ENCODE measurements at regions not wholly inside any gene's neighbourhood (a gene's known extent, or its start where the extent isn't known, plus 50 kb on each side); places are given as distances from the start of the nearest gene placed in this dataset.

DNA sequence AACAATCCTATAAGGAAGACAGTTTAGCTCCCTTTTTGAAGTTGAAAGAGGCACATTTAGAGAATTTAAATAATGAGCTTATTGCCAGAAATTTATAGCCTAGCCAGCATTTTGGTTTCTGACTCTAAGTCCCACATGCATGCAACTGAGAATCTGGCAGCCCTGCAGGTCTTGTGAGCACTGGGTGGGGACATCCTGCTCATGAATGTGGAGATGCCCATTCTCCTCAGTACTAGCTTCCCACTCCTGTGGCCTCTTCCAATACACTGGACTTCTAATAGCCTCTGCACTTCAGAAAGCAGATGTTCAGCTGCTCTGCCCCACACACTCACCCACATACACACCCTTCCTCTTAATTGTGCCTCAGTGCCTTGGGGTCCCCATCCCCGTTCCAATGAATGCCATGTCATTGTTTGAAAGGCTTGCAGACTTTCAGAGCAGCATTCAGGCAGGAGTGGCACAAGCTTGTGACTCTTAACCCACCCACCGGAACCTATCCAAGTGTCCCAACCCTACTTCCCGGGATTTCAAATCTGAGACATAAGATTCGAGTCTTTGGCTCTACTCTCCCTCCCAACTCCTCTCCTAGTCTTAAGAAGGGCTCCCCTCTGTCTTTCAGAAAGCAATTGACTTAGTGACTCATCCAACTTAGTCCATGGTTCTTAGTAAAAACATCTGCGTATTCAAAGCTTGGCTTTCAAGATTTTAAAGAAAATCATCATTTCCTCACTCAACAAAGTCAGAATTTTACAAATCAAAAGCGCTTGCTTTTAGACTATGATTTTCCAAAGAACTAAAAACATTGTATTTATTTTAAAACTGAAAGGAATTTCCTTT is 80.0 kb upstream of the FREM2 start:
- Histone ChIP-seq H3K36me3 (no peaks in the 10 kb centered on the region), H3K27ac (no peak overlapping the region), H3K9me3 (no peaks in the 10 kb centered on the region), H3K4me3 (no peak overlapping the region), H3K4me1 (no peaks in the 10 kb centered on the region), H3K27me3 (no peaks in the 10 kb centered on the region)
- 89 to 91% methylated on average over 6 of the region's 6 CpGs for WGBS, 2 donors
- ATAC-seq (ENCODE audit: low FRiP score in 2 of 2): no peak
- DNase-seq: no peak
- TF ChIP-seq POLR2AphosphoS5 (IDR thresholded peaks at IDR 0.05) (no peak), POLR2A (IDR thresholded peaks at IDR 0.05) (no peak), EP300 (IDR thresholded peaks at IDR 0.05) (no peak)
- TF ChIP-seq, protein P1, sequence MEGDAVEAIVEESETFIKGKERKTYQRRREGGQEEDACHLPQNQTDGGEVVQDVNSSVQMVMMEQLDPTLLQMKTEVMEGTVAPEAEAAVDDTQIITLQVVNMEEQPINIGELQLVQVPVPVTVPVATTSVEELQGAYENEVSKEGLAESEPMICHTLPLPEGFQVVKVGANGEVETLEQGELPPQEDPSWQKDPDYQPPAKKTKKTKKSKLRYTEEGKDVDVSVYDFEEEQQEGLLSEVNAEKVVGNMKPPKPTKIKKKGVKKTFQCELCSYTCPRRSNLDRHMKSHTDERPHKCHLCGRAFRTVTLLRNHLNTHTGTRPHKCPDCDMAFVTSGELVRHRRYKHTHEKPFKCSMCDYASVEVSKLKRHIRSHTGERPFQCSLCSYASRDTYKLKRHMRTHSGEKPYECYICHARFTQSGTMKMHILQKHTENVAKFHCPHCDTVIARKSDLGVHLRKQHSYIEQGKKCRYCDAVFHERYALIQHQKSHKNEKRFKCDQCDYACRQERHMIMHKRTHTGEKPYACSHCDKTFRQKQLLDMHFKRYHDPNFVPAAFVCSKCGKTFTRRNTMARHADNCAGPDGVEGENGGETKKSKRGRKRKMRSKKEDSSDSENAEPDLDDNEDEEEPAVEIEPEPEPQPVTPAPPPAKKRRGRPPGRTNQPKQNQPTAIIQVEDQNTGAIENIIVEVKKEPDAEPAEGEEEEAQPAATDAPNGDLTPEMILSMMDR (IDR thresholded peaks at IDR 0.05): no peak

DNA sequence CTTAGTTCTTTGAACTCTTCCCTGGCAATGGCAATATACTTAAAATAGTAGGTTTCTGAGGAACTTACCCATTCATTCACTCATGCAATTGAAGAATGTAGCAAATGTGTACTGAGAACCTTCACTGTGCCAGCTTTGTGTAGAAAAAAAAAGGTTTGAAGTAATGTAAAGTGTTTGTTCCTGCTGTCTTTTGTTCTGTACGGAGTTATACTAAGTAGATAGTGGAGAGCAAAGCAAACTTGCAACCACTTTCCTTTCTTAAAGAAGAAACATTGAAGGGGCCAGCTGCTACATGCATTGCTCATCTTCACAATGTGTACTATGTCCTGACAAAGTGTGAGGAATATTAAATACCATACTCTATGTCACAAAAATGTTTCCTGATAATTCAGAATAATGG is 68.9 kb upstream of the FREM2 start:
- TF ChIP-seq EP300 (IDR thresholded peaks at IDR 0.05) (no peak), POLR2A (IDR thresholded peaks at IDR 0.05) (no peak), POLR2AphosphoS5 (IDR thresholded peaks at IDR 0.05) (no peak)
- TF ChIP-seq, protein P1 (IDR thresholded peaks at IDR 0.05): no peak
- H3K4me1 ChIP-seq: peaks cover 0 to 8% (median 0%) of the 10 kb centered on the region in 4 donors
- ATAC-seq (ENCODE audit: low FRiP score in 2 of 2) (no peak), DNase-seq (no peak)
- 17 to 34% methylated on average over 1 of the region's 1 CpG for WGBS, 2 donors
- no peaks in the 10 kb centered on the region for H3K36me3 ChIP-seq
- no peak overlapping the region for H3K4me3 ChIP-seq
- H3K27me3 ChIP-seq: no peaks in the 10 kb centered on the region
- H3K27ac ChIP-seq: no peak overlapping the region
- H3K9me3 ChIP-seq: no peaks in the 10 kb centered on the region

DNA sequence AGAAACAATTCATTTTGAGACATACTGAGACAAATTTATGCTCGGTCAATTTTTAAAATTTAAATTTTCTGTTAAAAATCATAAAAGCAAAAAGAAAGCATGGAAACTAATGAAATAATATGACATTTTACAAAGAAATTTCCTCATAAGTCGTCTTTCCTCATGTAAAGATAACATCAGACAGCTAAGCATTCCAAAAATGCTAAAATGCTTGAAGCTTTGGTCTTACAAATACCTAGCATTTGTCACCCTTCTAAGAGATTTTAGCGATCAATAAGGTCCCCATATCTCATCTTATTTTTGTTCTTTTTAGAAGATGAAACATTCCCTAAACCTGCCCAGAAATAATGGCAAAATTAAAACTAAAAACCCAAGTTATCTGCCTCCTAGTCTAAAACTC is 68.5 kb upstream of the FREM2 start:
- TF ChIP-seq EP300 (IDR thresholded peaks at IDR 0.05) (no peak), POLR2AphosphoS5 (IDR thresholded peaks at IDR 0.05) (no peak), POLR2A (IDR thresholded peaks at IDR 0.05) (no peak)
- TF ChIP-seq, protein P1 (IDR thresholded peaks at IDR 0.05): no peak
- H3K4me3 ChIP-seq: no peak overlapping the region
- no peaks in the 10 kb centered on the region for H3K36me3 ChIP-seq
- ATAC-seq (ENCODE audit: low FRiP score in 2 of 2): no peak
- H3K27ac ChIP-seq: no peak overlapping the region
- peaks cover 0 to 8% (median 0%) of the 10 kb centered on the region in 4 donors for H3K4me1 ChIP-seq
- DNase-seq: no peak
- H3K27me3 ChIP-seq: no peaks in the 10 kb centered on the region
- 53 to 55% methylated on average over 3 of the region's 3 CpGs for WGBS, 2 donors
- H3K9me3 ChIP-seq: no peaks in the 10 kb centered on the region

DNA sequence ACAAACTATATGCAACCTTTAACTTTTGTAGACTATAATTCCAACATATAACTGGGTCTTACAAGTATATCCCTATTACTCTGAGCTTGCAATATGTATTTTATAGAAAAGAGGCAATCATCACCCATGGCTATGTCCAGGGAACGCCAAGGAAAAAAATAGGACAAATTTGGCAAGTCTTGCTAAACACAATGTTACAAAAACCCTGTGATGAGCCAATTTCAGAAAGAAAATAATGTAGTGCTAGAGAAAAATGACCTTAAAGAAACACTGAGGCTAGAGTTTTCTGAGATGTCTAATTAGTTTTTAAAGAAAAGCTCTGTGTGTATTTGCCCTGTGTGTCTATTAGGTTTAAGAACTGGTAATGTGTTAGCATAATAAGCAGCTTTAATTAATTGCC is 68.0 kb upstream of the FREM2 start:
- ATAC-seq (ENCODE audit: low FRiP score in 2 of 2) (no peak), DNase-seq (no peak)
- TF ChIP-seq, protein P1 (IDR thresholded peaks at IDR 0.05): no peak
- no peak for TF ChIP-seq EP300 (IDR thresholded peaks at IDR 0.05)
- no peak for TF ChIP-seq POLR2A (IDR thresholded peaks at IDR 0.05)
- TF ChIP-seq POLR2AphosphoS5 (IDR thresholded peaks at IDR 0.05): no peak
- H3K9me3 ChIP-seq: no peaks in the 10 kb centered on the region
- H3K27ac ChIP-seq: no peak overlapping the region
- H3K4me3 ChIP-seq: no peak overlapping the region
- H3K36me3 ChIP-seq: no peaks in the 10 kb centered on the region
- WGBS, 2 donors: 48 to 54% methylated on average over 1 of the region's 1 CpG
- peaks cover 0 to 8% (median 0%) of the 10 kb centered on the region in 4 donors for H3K4me1 ChIP-seq
- no peaks in the 10 kb centered on the region for H3K27me3 ChIP-seq

DNA sequence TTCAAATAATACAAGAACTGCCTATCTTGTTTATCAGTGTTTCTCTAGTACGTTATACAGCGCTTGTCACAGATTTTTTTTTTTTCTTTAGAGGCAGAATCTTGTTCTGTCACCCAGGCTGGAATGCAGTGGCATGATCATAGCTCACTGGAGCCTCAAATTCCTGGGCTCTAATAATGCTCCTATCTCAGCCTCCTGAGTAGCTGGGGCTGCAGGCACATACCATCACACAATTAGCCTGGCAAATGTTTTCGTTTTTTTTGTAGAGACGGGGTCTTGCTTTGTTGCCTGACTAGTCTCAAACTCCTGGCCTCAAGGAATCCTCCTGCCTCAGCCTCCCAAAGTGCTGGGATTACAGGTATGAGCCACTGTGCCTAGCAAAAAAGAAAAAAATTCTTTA is 66.0 kb upstream of the FREM2 start:
- Histone ChIP-seq H3K27ac (no peak overlapping the region), H3K4me3 (no peak overlapping the region), H3K4me1 (peaks cover 0 to 8% (median 0%) of the 10 kb centered on the region in 4 donors), H3K36me3 (no peaks in the 10 kb centered on the region), H3K27me3 (no peaks in the 10 kb centered on the region), H3K9me3 (no peaks in the 10 kb centered on the region)
- 85 to 89% methylated on average over 4 of the region's 4 CpGs for WGBS, 2 donors
- ATAC-seq (ENCODE audit: low FRiP score in 2 of 2): no peak
- TF ChIP-seq EP300 (IDR thresholded peaks at IDR 0.05): no peak
- TF ChIP-seq, protein P1 (IDR thresholded peaks at IDR 0.05): no peak
- no peak for TF ChIP-seq POLR2AphosphoS5 (IDR thresholded peaks at IDR 0.05)
- TF ChIP-seq POLR2A (IDR thresholded peaks at IDR 0.05): no peak
- no peak for DNase-seq
